ACHN (cell line): ENCODE measurements at regions not wholly inside any gene's neighbourhood (a gene's known extent, or its start where the extent isn't known, plus 50 kb on each side); places are given as distances from the start of the nearest gene placed in this dataset.

Experiments used
- DNase-seq: peaks from one replicate; pipeline ENCODE4 v3.0.0-alpha.2; 2015
- in situ Hi-C: cut with HindIII; loops from 2 replicates; pipeline ENCODE4 v1.10.0; 2017; ENCODE audit warnings: low sequenced_read_pairs, low pct_ligation_motif_present, low pct_unique_long_range_greater_than_20kb

- no peak for DNase-seq
- in situ Hi-C loops = no loop called here
Observed at GRCh38 chr10:43897765-43898419, 249.2 kb upstream of the ZNF32 start.

DNA sequence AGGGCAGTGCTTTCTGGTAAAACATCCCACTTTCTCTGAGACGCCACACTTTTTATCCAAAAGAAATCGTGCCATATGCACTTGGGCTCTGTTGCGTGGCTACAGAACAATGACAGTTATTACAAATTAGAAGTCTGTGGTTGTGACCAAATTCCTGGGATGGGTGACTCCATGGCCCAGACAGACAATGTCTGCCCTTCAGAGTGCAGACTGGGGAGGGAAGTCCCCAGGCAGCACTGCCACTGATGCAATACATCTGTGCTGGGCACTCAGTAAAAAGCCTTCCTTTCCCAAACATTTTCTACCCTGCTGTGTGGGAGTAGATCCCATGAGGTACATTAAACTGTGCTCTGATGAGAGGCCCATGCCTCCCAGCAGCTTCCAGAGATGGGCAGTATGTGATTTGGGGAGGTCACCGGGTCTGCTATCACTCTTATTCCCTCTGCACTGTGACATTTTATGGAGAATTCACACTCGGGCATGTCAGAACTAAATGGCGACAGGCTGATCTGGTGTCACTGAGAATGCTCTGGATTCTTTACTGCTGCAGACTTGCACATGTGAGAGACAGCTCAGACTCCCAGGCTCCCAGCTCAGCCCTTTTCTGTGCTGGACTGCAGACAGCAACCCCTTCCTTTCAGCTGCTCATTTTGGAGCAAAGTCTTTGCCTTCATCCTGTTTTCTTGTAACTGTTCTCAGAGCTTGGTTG, 243.5 kb upstream of the ZNF32 start:
- in situ Hi-C loops = no loop called here
- no peak for DNase-seq

DNA sequence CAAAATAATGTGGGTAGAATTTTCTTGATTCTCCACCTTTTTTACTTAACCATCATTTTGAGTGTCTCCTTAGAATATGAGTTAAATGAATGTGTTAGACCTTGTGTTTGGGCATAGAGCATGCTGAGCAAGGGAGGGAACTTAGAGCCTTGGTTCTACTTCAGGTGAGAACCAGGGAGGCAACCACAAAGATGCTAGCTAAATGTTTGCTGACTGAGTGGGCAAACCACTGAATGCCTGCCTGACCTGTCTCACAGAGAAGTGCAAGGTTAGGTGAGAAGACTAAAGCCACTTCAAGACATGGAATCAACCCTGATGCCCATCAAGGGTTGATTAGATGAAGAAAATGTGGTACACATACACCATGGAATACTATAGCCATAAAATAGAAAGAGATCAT, 242.6 kb upstream of the ZNF32 start:
- DNase-seq = no peak

GRCh38 chr10:43890124-43890523, 241.4 kb upstream of the ZNF32 start:
- in situ Hi-C loops = no loop called here
- DNase-seq = no peak

More for the DNA sequence above, 242.6 kb upstream of the ZNF32 start:
- in situ Hi-C loops = no loop called here

DNA sequence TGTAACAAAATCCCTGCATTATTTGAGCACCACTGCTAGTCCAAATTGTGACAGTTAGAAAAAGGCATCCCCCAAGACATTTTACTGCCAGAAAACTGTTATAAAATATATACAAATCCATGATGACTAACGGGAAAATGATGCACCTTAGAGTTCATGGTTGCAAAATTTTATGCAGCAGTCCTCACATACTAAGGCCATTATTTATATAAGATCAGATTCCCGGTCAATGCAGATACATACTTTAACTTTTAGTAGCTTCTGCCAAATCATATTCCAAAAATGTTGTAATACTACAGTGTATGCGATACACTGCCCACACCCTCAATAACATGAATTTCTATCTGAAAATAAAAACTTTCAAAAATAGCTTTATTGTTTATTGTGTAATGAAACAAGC, 239.9 kb upstream of the ZNF32 start:
- DNase-seq = no peak
- in situ Hi-C loops = no loop called here

DNA sequence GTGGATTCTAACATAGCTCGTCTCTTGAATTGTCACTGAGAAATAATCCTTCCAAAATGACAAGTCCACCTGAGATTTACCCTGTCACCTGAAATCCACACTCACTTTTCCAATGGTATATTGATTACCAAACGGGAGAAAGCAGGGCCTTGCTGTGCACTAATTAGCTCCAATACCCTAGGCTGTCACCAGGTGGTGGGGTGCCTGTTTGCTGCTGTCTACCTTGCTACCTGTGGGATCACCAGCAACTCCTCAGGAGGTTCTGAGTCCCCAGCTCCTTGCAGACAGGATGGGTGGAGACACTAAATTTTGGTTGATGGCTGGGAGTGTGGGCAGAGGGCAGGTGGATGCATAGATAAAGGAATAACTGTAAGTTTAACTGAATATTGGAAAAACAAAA, 237.2 kb upstream of the ZNF32 start:
- DNase-seq = no peak
- in situ Hi-C loops = no loop called here

- DNase-seq = no peak
- in situ Hi-C loops = no loop called here
Observed at GRCh38 chr10:43885252-43885651, 236.6 kb upstream of the ZNF32 start.

GRCh38 chr10:43884501-43885105, 235.9 kb upstream of the ZNF32 start:
- in situ Hi-C loops = no loop called here
- no peak for DNase-seq

- DNase-seq = no peak
- in situ Hi-C loops = no loop called here
Observed at GRCh38 chr10:43882711-43883110, 234.0 kb upstream of the ZNF32 start.

- no peak for DNase-seq
- in situ Hi-C loops = no loop called here
Observed at GRCh38 chr10:43881657-43882056, 233.0 kb upstream of the ZNF32 start.

GRCh38 chr10:43880160-43880559, 231.5 kb upstream of the ZNF32 start:
- DNase-seq = no peak
- in situ Hi-C loops = no loop called here

- in situ Hi-C loops = no loop called here
- no peak for DNase-seq
Observed at GRCh38 chr10:43879742-43880141, 231.1 kb upstream of the ZNF32 start.

DNA sequence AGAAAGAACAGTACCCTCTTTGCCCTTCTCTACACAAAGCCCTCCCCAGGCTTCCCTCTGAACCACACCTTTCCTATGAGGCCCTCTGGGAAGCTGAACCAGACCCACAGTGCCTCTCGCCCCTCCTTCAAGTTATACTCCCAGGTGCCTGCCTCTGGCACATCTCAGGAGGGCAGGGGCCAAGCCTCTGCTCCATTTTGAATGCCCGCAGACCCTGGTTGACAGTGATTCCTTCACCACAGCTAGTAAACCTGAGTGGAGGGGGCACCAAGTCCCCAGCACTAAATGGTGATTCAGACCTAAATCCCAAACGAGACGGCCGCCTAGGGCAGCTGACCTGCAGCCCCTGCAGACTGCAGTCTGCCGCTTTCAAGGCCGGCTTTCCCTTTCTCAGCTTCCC, 230.5 kb upstream of the ZNF32 start:
- no peak for DNase-seq
- in situ Hi-C loops = no loop called here

- no peak for DNase-seq
- in situ Hi-C loops = no loop called here
Observed at GRCh38 chr10:43878386-43878785, 229.7 kb upstream of the ZNF32 start.

- in situ Hi-C loops = no loop called here
- DNase-seq = no peak
Observed at GRCh38 chr10:43876976-43877375, 228.3 kb upstream of the ZNF32 start.

GRCh38 chr10:43874984-43875383, 226.3 kb upstream of the ZNF32 start:
- DNase-seq = no peak
- in situ Hi-C loops = no loop called here

DNA sequence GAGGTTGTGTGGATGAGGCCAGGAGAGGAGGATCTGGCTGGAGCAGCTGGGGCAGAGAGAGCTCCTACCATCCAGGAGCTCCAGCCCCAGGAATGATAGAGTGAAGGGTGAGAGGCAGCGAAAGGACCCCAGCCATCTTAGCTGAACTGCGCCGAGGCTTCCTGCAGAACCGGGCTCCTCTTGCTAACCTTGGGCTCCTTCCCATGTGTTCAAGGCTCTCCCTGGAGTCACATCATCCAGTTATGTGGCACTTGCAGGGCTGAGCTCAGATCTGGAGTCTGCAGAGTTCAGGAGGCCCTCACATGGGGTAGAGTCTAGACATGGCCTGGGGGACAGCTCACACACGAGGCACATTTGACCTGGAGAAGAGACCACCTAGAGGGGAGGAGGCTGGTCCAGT, 225.0 kb upstream of the ZNF32 start:
- no peak for DNase-seq
- in situ Hi-C loops = no loop called here

DNA sequence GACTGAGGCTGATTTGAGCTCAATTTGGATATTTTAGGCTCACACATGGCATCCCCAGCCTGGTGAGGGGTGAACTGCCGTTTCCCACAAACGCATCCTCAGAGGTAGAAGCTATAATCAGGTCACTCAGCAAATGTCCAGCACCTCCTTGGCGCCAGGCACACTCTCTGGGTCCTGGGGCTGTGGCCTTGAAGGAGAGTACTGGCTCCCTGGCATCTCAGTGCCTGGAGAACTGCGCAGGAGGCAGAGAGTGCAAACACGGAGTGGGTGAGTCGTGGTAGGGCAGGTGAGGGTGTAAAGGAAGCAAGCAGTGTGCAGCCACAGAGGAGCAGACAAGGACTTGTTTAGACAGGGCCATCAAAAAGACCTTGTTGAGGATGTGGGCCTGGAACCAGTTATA, 224.0 kb upstream of the ZNF32 start:
- no peak for DNase-seq
- in situ Hi-C loops = no loop called here

GRCh38 chr10:43871545-43871944, 222.9 kb upstream of the ZNF32 start:
- in situ Hi-C loops = no loop called here

DNA sequence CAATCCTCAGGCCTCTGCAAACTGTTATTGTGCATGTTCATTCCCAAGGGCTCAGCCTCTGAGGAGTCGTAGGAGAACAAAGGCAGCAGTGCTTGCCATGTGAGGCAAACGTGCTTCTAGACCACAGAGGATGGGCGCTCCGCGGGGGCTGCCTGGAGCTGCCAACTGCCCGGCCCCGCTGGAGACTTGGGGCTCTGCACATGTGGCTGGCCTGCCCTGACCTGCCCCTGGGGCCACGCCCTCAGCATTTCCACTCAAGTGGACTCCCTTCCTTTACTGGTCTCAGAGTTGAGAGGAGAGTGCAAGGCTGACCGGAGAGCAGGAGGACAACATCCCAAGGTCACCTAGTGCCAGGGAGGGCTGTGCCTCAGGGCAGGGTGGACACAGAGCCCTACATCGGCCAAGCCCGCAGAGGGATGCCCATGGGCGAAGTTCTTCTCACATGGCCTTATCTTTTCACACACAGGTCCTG, 222.3 kb upstream of the ZNF32 start:
- in situ Hi-C loops = no loop called here
- no peak for DNase-seq

More at GRCh38 chr10:43871545-43871944, 222.9 kb upstream of the ZNF32 start:
- DNase-seq = no peak
